ENCODE measurements at regions not wholly inside any gene's neighbourhood (a gene's known extent, or its start where the extent isn't known, plus 50 kb on each side); places are given as distances from the start of the nearest gene placed in this dataset.

DNA sequence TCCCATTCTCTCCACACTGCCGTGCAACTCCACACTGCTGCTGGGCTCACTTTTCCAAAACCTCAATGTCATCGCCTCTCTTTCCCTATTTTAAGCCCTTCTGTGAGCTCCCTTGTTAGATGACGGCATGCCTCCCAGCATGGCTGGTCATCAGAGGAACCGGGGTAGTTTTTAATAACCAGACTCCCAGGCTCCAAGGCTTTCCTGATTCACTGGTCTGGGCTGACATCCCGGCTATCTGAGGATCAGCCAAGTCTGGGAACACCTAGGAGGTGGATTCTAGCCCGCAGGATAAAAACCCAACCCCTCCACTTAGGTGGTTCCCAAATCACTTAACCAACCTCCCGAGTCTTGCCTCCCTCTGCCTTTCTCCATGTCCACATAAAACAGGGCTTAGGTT is 295.4 kb upstream of the FZD8 start:
- TF ChIP-seq EZH2 (IDR thresholded peaks at IDR 0.05; ENCODE audit: low read depth): no peak
- TF ChIP-seq, protein P1, sequence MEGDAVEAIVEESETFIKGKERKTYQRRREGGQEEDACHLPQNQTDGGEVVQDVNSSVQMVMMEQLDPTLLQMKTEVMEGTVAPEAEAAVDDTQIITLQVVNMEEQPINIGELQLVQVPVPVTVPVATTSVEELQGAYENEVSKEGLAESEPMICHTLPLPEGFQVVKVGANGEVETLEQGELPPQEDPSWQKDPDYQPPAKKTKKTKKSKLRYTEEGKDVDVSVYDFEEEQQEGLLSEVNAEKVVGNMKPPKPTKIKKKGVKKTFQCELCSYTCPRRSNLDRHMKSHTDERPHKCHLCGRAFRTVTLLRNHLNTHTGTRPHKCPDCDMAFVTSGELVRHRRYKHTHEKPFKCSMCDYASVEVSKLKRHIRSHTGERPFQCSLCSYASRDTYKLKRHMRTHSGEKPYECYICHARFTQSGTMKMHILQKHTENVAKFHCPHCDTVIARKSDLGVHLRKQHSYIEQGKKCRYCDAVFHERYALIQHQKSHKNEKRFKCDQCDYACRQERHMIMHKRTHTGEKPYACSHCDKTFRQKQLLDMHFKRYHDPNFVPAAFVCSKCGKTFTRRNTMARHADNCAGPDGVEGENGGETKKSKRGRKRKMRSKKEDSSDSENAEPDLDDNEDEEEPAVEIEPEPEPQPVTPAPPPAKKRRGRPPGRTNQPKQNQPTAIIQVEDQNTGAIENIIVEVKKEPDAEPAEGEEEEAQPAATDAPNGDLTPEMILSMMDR (conservative IDR thresholded peaks at IDR 0.05): no peak
- no peak for DNase-seq
- no peaks in the 10 kb centered on the region for H3K4me1 ChIP-seq (replicated peaks; ENCODE audit: insufficient read depth)
- no peaks in the 10 kb centered on the region for H4K20me1 ChIP-seq (ENCODE audit: insufficient read depth)
- no peaks in the 10 kb centered on the region for H3K9me3 ChIP-seq (ENCODE audit: insufficient read depth, low read depth)
- H3K27ac ChIP-seq: no peak overlapping the region
- 0 out of 2 replicates have a peak, but pooled peaks cover 7% of the 10 kb centered on the region for H3K27me3 ChIP-seq (ENCODE audit: insufficient read depth, low read depth)
- H3F3A ChIP-seq (ENCODE audit: insufficient read depth, low read depth): no peaks in the 10 kb centered on the region
- ChIA-PET POLR2A (ENCODE audit: unreplicated experiment) (no interaction called here), CTCF (no interaction called here)
- H2AFZ ChIP-seq: no peak overlapping the region
- no peaks in the 10 kb centered on the region for H3K9me2 ChIP-seq (ENCODE audit: insufficient read depth)
- H3K79me2 ChIP-seq (ENCODE audit: low read depth): no peaks in the 10 kb centered on the region
- no peaks in the 10 kb centered on the region for H3K36me3 ChIP-seq (ENCODE audit: low read depth)
- H3K4me3 ChIP-seq: no peak overlapping the region
- intact Hi-C loops (cut with micrococcal nuclease; ENCODE audit: unreplicated experiment): no loop called here
- no TSS peak for BruUV-seq (replicated peaks)
- H3K4me2 ChIP-seq: no peak overlapping the region

DNA sequence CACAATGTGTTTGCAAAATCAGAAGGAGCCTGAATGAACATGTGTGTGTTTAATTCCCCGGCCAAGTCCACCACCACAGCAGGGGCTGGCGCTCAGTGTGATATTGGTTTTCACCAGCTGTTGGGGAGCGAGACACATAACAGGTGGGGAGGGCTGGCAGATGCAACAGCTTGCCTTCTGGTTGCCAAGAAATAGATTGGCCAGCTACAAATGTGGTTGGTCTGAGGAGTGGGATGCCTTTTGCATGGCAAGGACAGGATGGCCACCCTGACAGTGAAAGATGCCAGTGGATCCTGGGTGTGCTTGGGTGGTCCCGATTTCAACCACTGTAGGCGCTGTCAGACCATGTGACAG is 292.5 kb upstream of the FZD8 start:
- BruUV-seq (replicated peaks): no TSS peak
- ChIA-PET POLR2A (ENCODE audit: unreplicated experiment) (interaction anchor here (0.6 kb wide), 1 partner anchor 751 kb away, joined by 4 read pairs; no protein-coding TSS in a partner anchor), CTCF (no interaction called here)
- H3K9me3 ChIP-seq (ENCODE audit: insufficient read depth, low read depth): no peaks in the 10 kb centered on the region
- DNase-seq: no peak
- intact Hi-C loops (cut with micrococcal nuclease; ENCODE audit: unreplicated experiment): no loop called here
- no peak overlapping the region for H3K4me3 ChIP-seq
- no peaks in the 10 kb centered on the region for H3K4me1 ChIP-seq (replicated peaks; ENCODE audit: insufficient read depth)
- no peak overlapping the region for H3K4me2 ChIP-seq
- no peaks in the 10 kb centered on the region for H3F3A ChIP-seq (ENCODE audit: insufficient read depth, low read depth)
- no peaks in the 10 kb centered on the region for H3K27me3 ChIP-seq (ENCODE audit: insufficient read depth, low read depth)
- H3K36me3 ChIP-seq (ENCODE audit: low read depth): no peaks in the 10 kb centered on the region
- no peaks in the 10 kb centered on the region for H3K9me2 ChIP-seq (ENCODE audit: insufficient read depth)
- H4K20me1 ChIP-seq (ENCODE audit: insufficient read depth): no peaks in the 10 kb centered on the region
- H2AFZ ChIP-seq: no peak overlapping the region
- no peaks in the 10 kb centered on the region for H3K79me2 ChIP-seq (ENCODE audit: low read depth)
- TF ChIP-seq, protein P1 (conservative IDR thresholded peaks at IDR 0.05): no peak
- TF ChIP-seq EZH2 (IDR thresholded peaks at IDR 0.05; ENCODE audit: low read depth): no peak
- no peak overlapping the region for H3K27ac ChIP-seq

DNA sequence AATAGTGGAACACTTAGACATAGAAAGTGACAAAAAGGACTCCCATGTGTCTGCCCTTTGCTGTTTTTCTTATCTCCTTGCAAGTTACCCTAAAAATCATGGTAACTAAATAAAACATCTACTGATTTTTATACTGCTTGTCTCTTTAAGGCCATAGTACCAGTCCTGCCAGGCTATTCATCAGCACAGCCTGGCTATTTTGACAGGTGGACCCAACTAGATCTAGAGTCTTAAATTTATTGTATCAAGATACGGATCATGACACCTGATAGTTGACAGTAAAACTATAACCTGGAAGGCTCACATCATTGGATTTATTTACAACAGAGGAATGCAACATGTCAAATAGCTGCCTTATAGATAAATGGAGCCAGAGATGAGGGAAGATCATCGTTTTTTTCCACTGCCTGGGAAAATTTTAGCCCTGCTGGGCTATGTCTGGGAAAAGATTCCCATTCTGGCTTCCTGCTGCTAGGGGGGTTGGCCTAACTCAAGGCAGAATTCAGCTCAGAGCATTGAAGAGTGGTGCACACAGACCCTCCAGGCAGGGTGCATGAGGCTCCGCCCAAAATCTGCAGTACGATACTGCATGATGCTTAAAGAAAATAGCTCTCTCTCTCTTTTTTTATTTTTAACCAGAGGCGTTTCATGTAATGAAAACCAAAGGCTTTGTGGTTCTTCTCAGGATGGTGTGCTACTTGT is 292.0 kb upstream of the FZD8 start:
- intact Hi-C loops (cut with micrococcal nuclease; ENCODE audit: unreplicated experiment): no loop called here
- CTCF ChIA-PET: no interaction called here
- H3K4me2 ChIP-seq: no peak overlapping the region

More for the DNA sequence above, 292.0 kb upstream of the FZD8 start:
- no TSS peak for BruUV-seq (replicated peaks)
- Histone ChIP-seq H3K36me3 (ENCODE audit: low read depth) (no peaks in the 10 kb centered on the region), H3K27me3 (ENCODE audit: insufficient read depth, low read depth) (no peaks in the 10 kb centered on the region), H4K20me1 (ENCODE audit: insufficient read depth) (no peaks in the 10 kb centered on the region), H3F3A (ENCODE audit: insufficient read depth, low read depth) (no peaks in the 10 kb centered on the region), H3K79me2 (ENCODE audit: low read depth) (no peaks in the 10 kb centered on the region), H3K4me3 (no peak overlapping the region), H3K9me2 (ENCODE audit: insufficient read depth) (no peaks in the 10 kb centered on the region), H3K4me1 (replicated peaks; ENCODE audit: insufficient read depth) (no peaks in the 10 kb centered on the region), H3K9me3 (ENCODE audit: insufficient read depth, low read depth) (no peaks in the 10 kb centered on the region), H2AFZ (no peak overlapping the region), H3K27ac (no peak overlapping the region)
- DNase-seq: no peak
- TF ChIP-seq, protein P1 (conservative IDR thresholded peaks at IDR 0.05): no peak
- no peak for TF ChIP-seq EZH2 (IDR thresholded peaks at IDR 0.05; ENCODE audit: low read depth)
- POLR2A ChIA-PET (ENCODE audit: unreplicated experiment): no interaction called here
